K562 (cell line): ENCODE measurements at regions not wholly inside any gene's neighbourhood (a gene's known extent, or its start where the extent isn't known, plus 50 kb on each side); places are given as distances from the start of the nearest gene placed in this dataset.

Experiments
- ATAC-seq: fragments of 200-7000 bp; cut with Tn5 transposase; 3 replicates; pipeline ENCODE4 v1.9.1; 2020; ENCODE audit warnings: moderate library complexity
- BruUV-seq: library from RNA; stranded (reverse); fragments of 400-500 nt; replicated peaks from 2 replicates; lab custom pipeline; 2021; lab: Mats Ljungman, UMichigan
- CTCF ChIA-PET: fragments of 300-600 bp; formaldehyde crosslinking; extraction: SDS; loops from one replicate; lab custom pipeline; 2021; ENCODE audit warnings: low intra/inter-chr PET ratio; lab: Yijun Ruan, JAX
- POLR2A ChIA-PET: fragments of 300-600, 350-650 bp; sonication (Branson Sonifier 250); formaldehyde crosslinking; extraction: SDS; loops from one replicate; lab custom pipeline; 2021; ENCODE audit warnings: antibody characterized with exemption, inconsistent platforms; lab: Yijun Ruan, JAX
- DNase-seq, 4 experiments: peaks; one replicate each; pipeline versions ENCODE4 v3.0.0 to v3.0.0-alpha.2; 2011 to 2018; ENCODE audit warnings: low spot score in 3 of 4, mixed read lengths in 3 of 4; ENCODE audit errors: extremely low read depth in 1 of 4
- FAIRE-seq: peaks from 2 replicates; lab custom pipeline; 2011; peaks lifted over from hg19 to GRCh38; lab: Jason Lieb, UNC
- H2AFZ ChIP-seq: 2 replicates; pipeline ENCODE4 v1.6.0; 2011; ENCODE audit warnings: low read depth, low read length, control low read depth, inconsistent platforms
- H3K27ac ChIP-seq: fragments of 200-600 bp; 3 replicates; pipeline ENCODE4 v1.8.0; 2011; ENCODE audit warnings: low read depth, mild to moderate bottlenecking, control low read depth, inconsistent platforms, low read length, moderate library complexity, mixed read lengths; ENCODE audit errors: extremely low read depth
- H3K27me3 ChIP-seq, 2 experiments: fragments of 300-600 bp in 1 of 2; 2 replicates in 1 of 2; 3 replicates in 1 of 2; pipeline versions ENCODE4 v1.6.0 to v1.8.0; 2011; ENCODE audit warnings: inconsistent platforms in 2 of 2, low read length in 2 of 2, mild to moderate bottlenecking in 1 of 2, mixed read lengths in 1 of 2, moderate library complexity in 1 of 2; ENCODE audit not compliant: control insufficient read depth in 2 of 2, insufficient read depth in 2 of 2
- H3K36me3 ChIP-seq: fragments of 300-600 bp; 3 replicates; pipeline ENCODE4 v1.8.0; 2011; ENCODE audit warnings: mild to moderate bottlenecking, low read length, inconsistent platforms; ENCODE audit not compliant: control insufficient read depth, insufficient read depth
- H3K4me1 ChIP-seq, 2 experiments: fragments of 200-600 bp in 1 of 2; replicated peaks in 1 of 2; 2 replicates in 1 of 2; 3 replicates in 1 of 2; pipeline versions ENCODE4 v1.5.1 to v1.8.0; 2011; ENCODE audit warnings: inconsistent platforms in 2 of 2, low read length in 2 of 2, mild to moderate bottlenecking in 1 of 2, mixed read lengths in 1 of 2, moderate library complexity in 1 of 2; ENCODE audit not compliant: control insufficient read depth in 2 of 2, insufficient read depth in 2 of 2
- H3K4me2 ChIP-seq: 2 replicates; pipeline ENCODE4 v1.6.1; 2011; ENCODE audit warnings: low read length, control low read depth, inconsistent platforms, mixed read lengths; ENCODE audit not compliant: insufficient read depth
- H3K4me3 ChIP-seq: fragments of 200-600 bp; sonication (generic), shearing (Covaris generic); 2 replicates; pipeline ENCODE4 v1.5.1; 2016; ENCODE audit warnings: control low read depth, inconsistent platforms
- H3K79me2 ChIP-seq: fragments of 200-600 bp; 3 replicates; pipeline ENCODE4 v1.8.0; 2011; ENCODE audit warnings: low read length, inconsistent platforms; ENCODE audit not compliant: control insufficient read depth, insufficient read depth
- H3K9ac ChIP-seq, 2 experiments: 2 replicates each; pipeline versions ENCODE4 v1.6.0 to v1.6.1; 2011; ENCODE audit warnings: low read depth in 2 of 2, low read length in 2 of 2, control low read depth in 1 of 2, inconsistent platforms in 1 of 2, mild to moderate bottlenecking in 1 of 2, mixed read lengths in 1 of 2; ENCODE audit not compliant: insufficient read depth in 1 of 2
- H3K9me1 ChIP-seq: one replicate; pipeline ENCODE4 v1.6.0; 2011; ENCODE audit warnings: inconsistent platforms, mild to moderate bottlenecking, low read length, moderate library complexity; ENCODE audit not compliant: control insufficient read depth, insufficient read depth
- H3K9me3 ChIP-seq: replicated peaks from 2 replicates; pipeline ENCODE4 v1.5.1; 2011; ENCODE audit warnings: low read depth, low read length, inconsistent platforms; ENCODE audit not compliant: control insufficient read depth, insufficient read depth
- H4K20me1 ChIP-seq: replicated peaks from 2 replicates; pipeline ENCODE4 v1.6.1; 2011; ENCODE audit warnings: low read length, inconsistent platforms, mixed read lengths; ENCODE audit not compliant: control insufficient read depth, insufficient read depth
- CBFA2T2 ChIP-seq: fragments of 450-650 bp; conservative IDR thresholded peaks from 2 replicates; pipeline ENCODE4 v1.6.1; 2017; ENCODE audit warnings: mild to moderate bottlenecking
- MYBL2 ChIP-seq, 2 experiments: fragments of 450-650 bp in 1 of 2; sonication (generic) in 1 of 2; formaldehyde crosslinking in 1 of 2; IDR thresholded peaks; 2 replicates each; pipeline versions ENCODE4 v1.6.1 to v1.8.1; 2017 to 2022; ENCODE audit warnings: borderline replicate concordance in 1 of 2, inconsistent platforms in 1 of 2, low read depth in 1 of 2, mild to moderate bottlenecking in 1 of 2, missing genetic modification reagents in 1 of 2, moderate library complexity in 1 of 2
- PURB ChIP-seq: sonication (generic); formaldehyde crosslinking; IDR thresholded peaks from 2 replicates; pipeline ENCODE4 v1.9.0; 2021; ENCODE audit warnings: low read depth, mild to moderate bottlenecking, missing genetic modification reagents
- ZNF76 ChIP-seq: fragments of 250-450 bp; sonication (Bioruptor Pico); IDR thresholded peaks from 2 replicates; pipeline ENCODE4 v1.4.0; 2020; ENCODE audit warnings: mild to moderate bottlenecking, moderate library complexity, borderline replicate concordance
- WGBS: fragments of 100-300 bp; shearing (Covaris generic); methylation state at CpG from one replicate; pipeline ENCODE4 v1.1.6; 2016; ENCODE audit warnings: low coverage, mixed read lengths; ENCODE audit not compliant: insufficient coverage; ENCODE audit errors: missing lambda C conversion rate; 5-methylcytosine and 5-hydroxymethylcytosine counted together
- in situ Hi-C: fragments of 300-500 bp; cut with MboI; formaldehyde crosslinking; loops from 4 replicates; pipeline ENCODE4 v1.15.0; 2018; ENCODE audit warnings: inconsistent platforms, mixed read lengths
- intact Hi-C: fragments of 100-400 bp; cut with micrococcal nuclease; formaldehyde crosslinking; loops from 2 replicates; pipeline ENCODE4 v1.14.2; 2022

DNA sequence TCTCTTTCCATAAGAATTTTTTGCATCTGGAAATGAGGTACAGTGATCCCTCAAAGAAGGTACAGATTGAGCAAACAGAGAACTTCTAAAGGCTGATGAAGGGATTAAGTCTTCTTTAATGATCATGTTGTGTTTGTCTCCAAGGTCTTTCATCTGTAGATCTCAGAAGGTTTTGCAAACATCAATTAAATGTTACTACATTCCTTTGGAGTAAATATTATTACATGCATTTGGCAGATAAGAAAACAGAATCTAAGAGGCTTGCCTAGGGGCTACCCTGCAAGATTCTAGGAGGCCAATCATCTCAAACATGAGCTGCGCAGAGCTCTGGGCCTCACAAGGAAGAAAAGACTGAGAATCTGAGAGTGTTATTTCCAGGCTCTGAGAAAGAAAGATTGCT, 70.9 kb upstream of the LPP start (continued):
- no peak for TF ChIP-seq ZNF76 (CRISPR knock-in tag)

DNA sequence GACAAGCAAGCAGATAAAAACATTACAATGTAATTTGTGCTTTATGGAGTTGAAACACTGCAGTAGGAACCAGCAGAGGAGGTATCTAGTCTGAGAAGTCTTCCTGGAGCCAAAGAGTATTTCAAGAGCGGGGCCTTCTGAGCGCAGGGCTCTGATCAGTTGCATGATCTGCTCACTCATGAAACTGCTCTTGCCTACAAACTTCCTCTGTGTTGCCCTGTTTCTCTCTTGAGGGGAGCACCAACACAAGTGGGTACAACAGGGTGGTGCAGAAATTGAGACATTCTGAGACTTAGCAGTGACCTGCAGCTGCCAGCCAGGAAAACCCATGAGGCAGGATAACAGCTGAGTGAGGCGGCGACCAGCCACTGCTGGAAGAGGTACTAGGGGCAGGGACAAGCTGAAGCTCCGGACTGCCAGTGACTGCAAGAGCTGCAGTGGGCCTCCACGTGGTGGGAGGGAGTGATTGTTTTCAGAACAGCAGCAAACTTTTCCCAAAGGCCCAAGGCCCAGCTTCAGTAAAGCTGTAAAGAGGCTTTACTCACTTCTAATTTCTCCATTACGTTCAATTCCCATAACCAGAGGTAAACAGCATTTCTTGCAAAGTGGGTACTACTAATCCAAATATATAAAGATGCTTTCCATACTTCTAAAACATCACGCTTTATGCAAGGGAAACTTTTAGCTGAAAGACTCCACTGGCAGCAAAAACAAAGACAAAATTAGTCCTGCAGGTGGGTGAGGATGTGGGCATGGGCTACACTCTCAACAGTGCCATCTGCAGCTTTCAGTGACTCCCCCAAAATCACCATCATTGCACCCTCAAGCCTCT, 69.0 kb upstream of the LPP start:
- FAIRE-seq = no peak
- Histone ChIP-seq H3K9me1 (no peaks in the 10 kb centered on the region), H3K27ac (no peak overlapping the region), H3K9ac (no peak overlapping the region), H3K4me2 (no peak overlapping the region), H3K4me3 (no peak overlapping the region), H4K20me1 (no peaks in the 10 kb centered on the region), H3K27me3 (no peaks in the 10 kb centered on the region), H3K36me3 (no peaks in the 10 kb centered on the region), H3K9me3 (no peaks in the 10 kb centered on the region), H3K79me2 (no peaks in the 10 kb centered on the region), H3K4me1 (no peaks in the 10 kb centered on the region), H2AFZ (no peak overlapping the region)
- POLR2A ChIA-PET = interaction anchor here (0.6 to 1.2 kb wide), 2 partner anchors 11 to 344 kb away, joined by 3 to 4 read pairs; no protein-coding TSS in a partner anchor
- in situ Hi-C loops = no loop called here
- CTCF ChIA-PET = no interaction called here
- no TSS peak for BruUV-seq
- no peak for DNase-seq
- no peak for TF ChIP-seq MYBL2 (IDR thresholded peaks at IDR 0.05; ENCODE audit: low read depth)
- TF ChIP-seq MYBL2 (CRISPR knock-in tag; IDR thresholded peaks at IDR 0.05; ENCODE audit: borderline replicate concordance) = no peak
- no peak for TF ChIP-seq PURB (CRISPR knock-in tag)
- TF ChIP-seq CBFA2T2 = no peak
- WGBS = 0% methylated on average over 8 of the region's 8 CpGs
- intact Hi-C loops = no loop called here
- no peak for ATAC-seq
